ENCODE measurements at regions not wholly inside any gene's neighbourhood (a gene's known extent, or its start where the extent isn't known, plus 50 kb on each side); places are given as distances from the start of the nearest gene placed in this dataset.
A peak's percentile ranks its signal among the peaks of the same experiment; 100 is the strongest.

- no peaks in the 10 kb centered on the region for H3K9me3 Mint-ChIP-seq (ENCODE audit: low read depth)
- H3K27ac Mint-ChIP-seq, result no peak overlapping the region
- H3K4me1 Mint-ChIP-seq (ENCODE audit: low read depth), result peaks cover 28% of the 10 kb centered on the region
Measured at GRCh38 chr5:71903808-71904207, 184.7 kb downstream of the CARTPT start.

DNA sequence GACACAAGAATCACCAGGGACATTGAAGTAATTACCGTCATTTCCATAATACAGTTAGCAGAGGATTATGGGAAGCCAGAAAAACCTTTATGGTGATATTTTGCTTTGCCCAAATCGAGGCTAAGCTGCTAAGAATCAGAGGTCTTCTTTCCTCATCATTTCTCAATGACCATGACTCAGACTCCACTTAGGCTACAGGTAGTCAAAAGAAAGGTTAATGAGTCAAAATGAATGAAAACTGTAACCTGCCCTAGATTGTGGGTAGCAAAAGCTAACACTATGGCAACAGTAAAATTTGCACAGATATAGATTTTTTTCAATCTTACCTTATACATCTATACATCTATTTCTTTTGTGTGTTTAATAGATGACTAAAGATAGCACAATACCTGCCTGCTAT, 185.8 kb downstream of the CARTPT start:
- no peak overlapping the region for H3K27ac Mint-ChIP-seq
- no peaks in the 10 kb centered on the region for H3K36me3 Mint-ChIP-seq (ENCODE audit: insufficient read depth)
- H3K9me3 Mint-ChIP-seq (ENCODE audit: low read depth), result no peaks in the 10 kb centered on the region
- TF ChIP-seq, protein P1, sequence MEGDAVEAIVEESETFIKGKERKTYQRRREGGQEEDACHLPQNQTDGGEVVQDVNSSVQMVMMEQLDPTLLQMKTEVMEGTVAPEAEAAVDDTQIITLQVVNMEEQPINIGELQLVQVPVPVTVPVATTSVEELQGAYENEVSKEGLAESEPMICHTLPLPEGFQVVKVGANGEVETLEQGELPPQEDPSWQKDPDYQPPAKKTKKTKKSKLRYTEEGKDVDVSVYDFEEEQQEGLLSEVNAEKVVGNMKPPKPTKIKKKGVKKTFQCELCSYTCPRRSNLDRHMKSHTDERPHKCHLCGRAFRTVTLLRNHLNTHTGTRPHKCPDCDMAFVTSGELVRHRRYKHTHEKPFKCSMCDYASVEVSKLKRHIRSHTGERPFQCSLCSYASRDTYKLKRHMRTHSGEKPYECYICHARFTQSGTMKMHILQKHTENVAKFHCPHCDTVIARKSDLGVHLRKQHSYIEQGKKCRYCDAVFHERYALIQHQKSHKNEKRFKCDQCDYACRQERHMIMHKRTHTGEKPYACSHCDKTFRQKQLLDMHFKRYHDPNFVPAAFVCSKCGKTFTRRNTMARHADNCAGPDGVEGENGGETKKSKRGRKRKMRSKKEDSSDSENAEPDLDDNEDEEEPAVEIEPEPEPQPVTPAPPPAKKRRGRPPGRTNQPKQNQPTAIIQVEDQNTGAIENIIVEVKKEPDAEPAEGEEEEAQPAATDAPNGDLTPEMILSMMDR (IDR thresholded peaks at IDR 0.05; ENCODE audit: unreplicated experiment), result no peak
- H3K4me1 Mint-ChIP-seq (ENCODE audit: low read depth), result peaks cover 28% of the 10 kb centered on the region
- no peak for DNase-seq (ENCODE audit: low spot score, unreplicated experiment)
- no peaks in the 10 kb centered on the region for H3K27me3 Mint-ChIP-seq
- no peak overlapping the region for H3K4me3 Mint-ChIP-seq (ENCODE audit: low read depth)

More at GRCh38 chr5:71903808-71904207, 184.7 kb downstream of the CARTPT start:
- TF ChIP-seq, protein P1 (IDR thresholded peaks at IDR 0.05; ENCODE audit: unreplicated experiment), result no peak
- H3K36me3 Mint-ChIP-seq (ENCODE audit: insufficient read depth), result no peaks in the 10 kb centered on the region
- DNase-seq (ENCODE audit: low spot score, unreplicated experiment), result no peak
- no peaks in the 10 kb centered on the region for H3K27me3 Mint-ChIP-seq
- H3K4me3 Mint-ChIP-seq (ENCODE audit: low read depth), result no peak overlapping the region

DNA sequence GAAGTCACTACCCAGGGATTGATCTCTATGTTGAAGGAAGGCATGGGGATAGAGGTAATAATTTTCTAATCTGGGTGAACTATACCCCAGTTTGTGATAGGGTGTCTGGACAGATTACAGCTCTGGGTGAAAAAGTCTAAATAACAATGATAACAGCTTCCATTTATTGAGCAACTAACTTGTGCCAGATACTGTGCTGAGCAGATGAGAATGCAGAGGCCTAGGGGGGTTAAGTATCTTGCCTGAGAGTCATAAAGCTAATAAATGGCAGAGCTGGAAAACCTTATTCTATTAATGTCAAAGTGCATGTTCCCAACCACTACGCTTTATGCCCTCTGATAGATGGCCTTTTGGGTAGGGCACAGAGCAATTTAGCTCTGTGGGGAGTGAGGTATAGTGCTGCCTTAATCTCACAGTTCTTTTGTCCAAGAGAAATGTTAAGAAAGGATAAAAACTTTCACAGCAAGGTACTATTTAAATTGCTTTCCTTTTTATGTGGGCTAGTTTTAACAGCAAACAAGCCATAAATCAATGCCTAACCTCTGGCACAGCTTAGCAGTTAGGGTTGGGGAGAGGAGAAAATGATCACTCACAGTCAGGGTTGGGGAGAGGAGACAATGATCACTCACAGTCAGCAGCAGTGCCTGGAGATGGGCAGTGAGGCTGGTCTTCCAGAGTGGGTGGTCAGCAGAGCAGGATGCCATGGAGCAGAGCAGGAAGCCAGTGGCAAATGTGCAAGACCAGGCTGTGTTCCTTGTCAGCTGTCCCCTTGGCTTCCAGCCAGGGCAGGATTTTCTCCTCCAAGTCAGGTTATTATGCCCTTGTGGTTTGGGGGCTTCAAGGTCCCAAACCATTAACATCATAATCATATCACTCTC, 187.0 kb downstream of the CARTPT start:
- H3K4me3 Mint-ChIP-seq (ENCODE audit: low read depth), result no peak overlapping the region

DNA sequence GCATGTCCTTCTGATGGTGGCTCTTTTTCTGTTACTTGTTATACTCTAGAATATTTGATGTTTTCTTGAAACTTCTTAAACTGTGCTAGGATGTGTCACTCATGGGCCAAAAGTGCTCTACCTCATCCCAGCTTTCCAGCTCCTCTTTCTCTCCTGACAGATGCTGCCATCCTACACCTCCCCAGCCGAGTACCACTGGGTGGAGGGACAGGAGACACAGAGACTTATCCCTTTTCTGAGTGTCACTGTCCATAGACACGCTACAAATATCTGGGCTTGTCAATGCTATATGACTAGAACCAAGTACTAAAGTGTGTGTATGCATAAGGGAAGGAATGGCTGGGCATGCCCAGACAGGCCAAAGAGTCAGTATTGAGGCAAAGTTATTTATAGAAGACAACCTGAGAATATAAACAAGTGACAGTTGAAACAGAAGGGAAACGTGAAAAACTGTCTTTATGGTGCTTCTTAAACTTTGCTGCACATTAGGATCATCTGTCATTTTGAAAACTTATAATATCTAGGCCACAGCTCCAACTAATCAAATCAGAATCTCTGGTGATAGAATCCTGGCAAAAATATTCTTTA, 188.0 kb downstream of the CARTPT start:
- peaks cover 28% of the 10 kb centered on the region for H3K4me1 Mint-ChIP-seq (ENCODE audit: low read depth)
- no peak for DNase-seq (ENCODE audit: low spot score, unreplicated experiment)
- H3K9me3 Mint-ChIP-seq (ENCODE audit: low read depth), result peaks cover 5% of the 10 kb centered on the region
- no peak overlapping the region for H3K27ac Mint-ChIP-seq
- TF ChIP-seq, protein P1 (IDR thresholded peaks at IDR 0.05; ENCODE audit: unreplicated experiment), result no peak
- H3K27me3 Mint-ChIP-seq, result no peaks in the 10 kb centered on the region
- H3K36me3 Mint-ChIP-seq (ENCODE audit: insufficient read depth), result no peaks in the 10 kb centered on the region
- no peak overlapping the region for H3K4me3 Mint-ChIP-seq (ENCODE audit: low read depth)

More for the DNA sequence above, 187.0 kb downstream of the CARTPT start:
- Mint-ChIP-seq H3K9me3 (ENCODE audit: low read depth) (peaks cover 2% of the 10 kb centered on the region), H3K27ac (peak overlapping the region; percentile 7), H3K27me3 (no peaks in the 10 kb centered on the region), H3K36me3 (ENCODE audit: insufficient read depth) (no peaks in the 10 kb centered on the region), H3K4me1 (ENCODE audit: low read depth) (peaks cover 28% of the 10 kb centered on the region)
- TF ChIP-seq, protein P1 (IDR thresholded peaks at IDR 0.05; ENCODE audit: unreplicated experiment), result no peak
- DNase-seq (ENCODE audit: low spot score, unreplicated experiment), result no peak

GRCh38 chr5:71907608-71908145, 188.6 kb downstream of the CARTPT start:
- Mint-ChIP-seq H3K4me3 (ENCODE audit: low read depth) (no peak overlapping the region), H3K4me1 (ENCODE audit: low read depth) (peaks cover 26% of the 10 kb centered on the region), H3K36me3 (ENCODE audit: insufficient read depth) (no peaks in the 10 kb centered on the region), H3K27ac (no peak overlapping the region), H3K27me3 (no peaks in the 10 kb centered on the region), H3K9me3 (ENCODE audit: low read depth) (peaks cover 5% of the 10 kb centered on the region)
- DNase-seq (ENCODE audit: low spot score, unreplicated experiment), result no peak
- TF ChIP-seq, protein P1 (IDR thresholded peaks at IDR 0.05; ENCODE audit: unreplicated experiment), result no peak
